ENCODE measurements at regions not wholly inside any gene's neighbourhood (a gene's known extent, or its start where the extent isn't known, plus 50 kb on each side); places are given as distances from the start of the nearest gene placed in this dataset.

GRCh38 chr9:105062222-105062855 lies 134.4 kb upstream of the ABCA1 start:
- TF ChIP-seq POLR2A (IDR thresholded peaks at IDR 0.05; ENCODE audit: low read depth, low read length) (no peak), CTCF (IDR thresholded peaks at IDR 0.05; ENCODE audit: extremely low read depth in 1 of 2, insufficient read depth in 1 of 2, low read depth in 1 of 2, low read length in 2 of 2) (no peak), JUN (IDR thresholded peaks at IDR 0.05; ENCODE audit: borderline replicate concordance, insufficient read depth, insufficient read length, low read depth) (no peak), MYC (IDR thresholded peaks at IDR 0.05; ENCODE audit: low read depth, low read length) (no peak), MAX (IDR thresholded peaks at IDR 0.05; ENCODE audit: insufficient read depth, insufficient read length) (no peak), EZH2 (IDR thresholded peaks at IDR 0.05; ENCODE audit: borderline replicate concordance, low read depth, low read length, severe bottlenecking) (no peak), POLR2AphosphoS5 (IDR thresholded peaks at IDR 0.05; ENCODE audit: insufficient read depth, low read depth, low read length) (no peak), GATA2 (IDR thresholded peaks at IDR 0.05; ENCODE audit: insufficient read depth, insufficient read length, low read depth, low read length) (no peak)

Data from endothelial cell of umbilical vein (primary cell).